Mucosa of gallbladder (tissue), 1 donor: ENCODE measurements at regions not wholly inside any gene's neighbourhood (a gene's known extent, or its start where the extent isn't known, plus 50 kb on each side); places are given as distances from the start of the nearest gene placed in this dataset.

Experiments used
- DNase-seq: peaks from one replicate; pipeline ENCODE4 v3.0.0-alpha.2; 2020; ENCODE audit warnings: low spot score
- donor health status: DM: no; HTN: no; CAD: no.

- no peak for DNase-seq
Observed at GRCh38 chr3:6182476-6182875, 678.4 kb upstream of the GRM7 start.

- DNase-seq = no peak
Observed at GRCh38 chr3:6182909-6183308, 678.0 kb upstream of the GRM7 start.

- DNase-seq = no peak
Observed at GRCh38 chr3:6189384-6189783, 671.5 kb upstream of the GRM7 start.

- no peak for DNase-seq
Observed at GRCh38 chr3:6204891-6205290, 656.0 kb upstream of the GRM7 start.

GRCh38 chr3:6216135-6217026, 644.5 kb upstream of the GRM7 start:
- no peak for DNase-seq

- DNase-seq = no peak
Observed at GRCh38 chr3:6220447-6220846, 640.5 kb upstream of the GRM7 start.

- no peak for DNase-seq
Observed at GRCh38 chr3:6222069-6222468, 638.8 kb upstream of the GRM7 start.

- no peak for DNase-seq
Observed at GRCh38 chr3:6223572-6223971, 637.3 kb upstream of the GRM7 start.

- no peak for DNase-seq
Observed at GRCh38 chr3:6228958-6229683, 631.8 kb upstream of the GRM7 start.

- DNase-seq = no peak
Observed at GRCh38 chr3:6229778-6230410, 631.0 kb upstream of the GRM7 start.

GRCh38 chr3:6242104-6242503, 618.8 kb upstream of the GRM7 start:
- DNase-seq = no peak

- DNase-seq = no peak
Observed at GRCh38 chr3:6248528-6248927, 612.4 kb upstream of the GRM7 start.

- DNase-seq = no peak
Observed at GRCh38 chr3:6249679-6250078, 611.2 kb upstream of the GRM7 start.

- no peak for DNase-seq
Observed at GRCh38 chr3:6250167-6250566, 610.7 kb upstream of the GRM7 start.

GRCh38 chr3:6251612-6252400, 609.1 kb upstream of the GRM7 start:
- DNase-seq = no peak

GRCh38 chr3:6254490-6254889, 606.4 kb upstream of the GRM7 start:
- DNase-seq = no peak

GRCh38 chr3:6255229-6255628, 605.7 kb upstream of the GRM7 start:
- DNase-seq = no peak

GRCh38 chr3:6260551-6261191, 600.2 kb upstream of the GRM7 start:
- DNase-seq = no peak

GRCh38 chr3:6262010-6262409, 598.9 kb upstream of the GRM7 start:
- no peak for DNase-seq

GRCh38 chr3:6264036-6264435, 596.9 kb upstream of the GRM7 start:
- no peak for DNase-seq

GRCh38 chr3:6264906-6265305, 596.0 kb upstream of the GRM7 start:
- no peak for DNase-seq
